ENCODE measurements at regions not wholly inside any gene's neighbourhood (a gene's known extent, or its start where the extent isn't known, plus 50 kb on each side); places are given as distances from the start of the nearest gene placed in this dataset.

DNA sequence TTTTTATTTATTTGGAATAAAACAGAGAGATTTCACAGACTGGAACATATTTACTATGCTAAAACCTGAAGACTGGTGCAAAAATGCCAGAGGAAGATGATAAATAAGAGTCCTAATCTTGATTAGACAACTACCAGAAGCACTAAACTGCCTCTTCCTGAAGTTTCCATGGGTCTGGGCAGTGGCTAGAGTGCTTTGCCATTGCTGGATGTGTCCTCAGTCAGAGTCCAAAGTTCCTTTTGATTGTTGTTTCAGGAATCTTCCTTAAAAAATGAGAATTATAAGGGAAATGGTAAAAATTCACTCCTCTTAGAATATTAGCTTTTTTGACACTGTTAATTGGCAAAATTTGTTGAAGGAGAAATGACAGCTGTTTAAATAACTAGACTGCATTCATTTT, 86.3 kb upstream of the AHR start:
- H3K9ac ChIP-seq (ENCODE audit: low read length), result no peak overlapping the region
- H2AFZ ChIP-seq (ENCODE audit: insufficient read depth, low read depth, low read length, poor library complexity, severe bottlenecking), result no peak overlapping the region
- H3K79me2 ChIP-seq (ENCODE audit: control insufficient read depth, insufficient read depth, low read length), result no peaks in the 10 kb centered on the region
- H3K27me3 ChIP-seq (replicated peaks in 1 of 4; ENCODE audit: control extremely low read depth in 1 of 4, control insufficient read depth in 3 of 4, insufficient read depth in 4 of 4, low read length in 3 of 4), result no peaks in the 10 kb centered on the region
- no peaks in the 10 kb centered on the region for H3K9me3 ChIP-seq (ENCODE audit: control extremely low read depth in 1 of 3, control insufficient read depth in 2 of 3, insufficient read depth in 1 of 3, low read length in 2 of 3)
- H3K27ac ChIP-seq (ENCODE audit: low read length in 2 of 2), result no peak overlapping the region
- no peaks in the 10 kb centered on the region for H3K9me3 Mint-ChIP-seq (ENCODE audit: insufficient read depth)
- H3K4me3 Mint-ChIP-seq, result no peak overlapping the region
- no peak for DNase-seq
- no peaks in the 10 kb centered on the region for H3K36me3 ChIP-seq (replicated peaks in 1 of 2; ENCODE audit: control extremely low read depth in 1 of 2, control insufficient read depth in 1 of 2, extremely low read depth in 1 of 2, insufficient read depth in 2 of 2, low read length in 1 of 2)
- ChIA-PET CTCF (interaction anchor here (1.3 kb wide), 1 partner anchor 229 kb away, joined by 4 read pairs; no protein-coding TSS in a partner anchor), POLR2A (no interaction called here)
- H3K27me3 Mint-ChIP-seq, result no peaks in the 10 kb centered on the region
- ATAC-seq (ENCODE audit: low read depth), result no peak
- no peaks in the 10 kb centered on the region for H4K20me1 ChIP-seq (ENCODE audit: control insufficient read depth, insufficient read depth, low read length, poor library complexity, severe bottlenecking)
- H3K4me1 Mint-ChIP-seq, result no peaks in the 10 kb centered on the region
- H3K4me2 ChIP-seq (replicated peaks; ENCODE audit: low read depth, low read length, poor library complexity, severe bottlenecking), result no peak overlapping the region
- intact Hi-C loops (cut with micrococcal nuclease), result no loop called here
- no peaks in the 10 kb centered on the region for H3K4me1 ChIP-seq (ENCODE audit: control insufficient read depth in 2 of 2, insufficient read depth in 2 of 2, low read length in 2 of 2)
- H3K27ac Mint-ChIP-seq, result no peak overlapping the region
- TF ChIP-seq, protein P1, sequence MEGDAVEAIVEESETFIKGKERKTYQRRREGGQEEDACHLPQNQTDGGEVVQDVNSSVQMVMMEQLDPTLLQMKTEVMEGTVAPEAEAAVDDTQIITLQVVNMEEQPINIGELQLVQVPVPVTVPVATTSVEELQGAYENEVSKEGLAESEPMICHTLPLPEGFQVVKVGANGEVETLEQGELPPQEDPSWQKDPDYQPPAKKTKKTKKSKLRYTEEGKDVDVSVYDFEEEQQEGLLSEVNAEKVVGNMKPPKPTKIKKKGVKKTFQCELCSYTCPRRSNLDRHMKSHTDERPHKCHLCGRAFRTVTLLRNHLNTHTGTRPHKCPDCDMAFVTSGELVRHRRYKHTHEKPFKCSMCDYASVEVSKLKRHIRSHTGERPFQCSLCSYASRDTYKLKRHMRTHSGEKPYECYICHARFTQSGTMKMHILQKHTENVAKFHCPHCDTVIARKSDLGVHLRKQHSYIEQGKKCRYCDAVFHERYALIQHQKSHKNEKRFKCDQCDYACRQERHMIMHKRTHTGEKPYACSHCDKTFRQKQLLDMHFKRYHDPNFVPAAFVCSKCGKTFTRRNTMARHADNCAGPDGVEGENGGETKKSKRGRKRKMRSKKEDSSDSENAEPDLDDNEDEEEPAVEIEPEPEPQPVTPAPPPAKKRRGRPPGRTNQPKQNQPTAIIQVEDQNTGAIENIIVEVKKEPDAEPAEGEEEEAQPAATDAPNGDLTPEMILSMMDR (IDR thresholded peaks at IDR 0.05), result no peak
- TF ChIP-seq EZH2 (IDR thresholded peaks at IDR 0.05; ENCODE audit: borderline replicate concordance, insufficient read depth, low read depth, low read length, poor library complexity, severe bottlenecking), result no peak
- H3K4me3 ChIP-seq (ENCODE audit: control extremely low read depth in 1 of 5, extremely low read depth in 1 of 5, insufficient read depth in 1 of 5, low read depth in 2 of 5, low read length in 4 of 5), result no peak overlapping the region

DNA sequence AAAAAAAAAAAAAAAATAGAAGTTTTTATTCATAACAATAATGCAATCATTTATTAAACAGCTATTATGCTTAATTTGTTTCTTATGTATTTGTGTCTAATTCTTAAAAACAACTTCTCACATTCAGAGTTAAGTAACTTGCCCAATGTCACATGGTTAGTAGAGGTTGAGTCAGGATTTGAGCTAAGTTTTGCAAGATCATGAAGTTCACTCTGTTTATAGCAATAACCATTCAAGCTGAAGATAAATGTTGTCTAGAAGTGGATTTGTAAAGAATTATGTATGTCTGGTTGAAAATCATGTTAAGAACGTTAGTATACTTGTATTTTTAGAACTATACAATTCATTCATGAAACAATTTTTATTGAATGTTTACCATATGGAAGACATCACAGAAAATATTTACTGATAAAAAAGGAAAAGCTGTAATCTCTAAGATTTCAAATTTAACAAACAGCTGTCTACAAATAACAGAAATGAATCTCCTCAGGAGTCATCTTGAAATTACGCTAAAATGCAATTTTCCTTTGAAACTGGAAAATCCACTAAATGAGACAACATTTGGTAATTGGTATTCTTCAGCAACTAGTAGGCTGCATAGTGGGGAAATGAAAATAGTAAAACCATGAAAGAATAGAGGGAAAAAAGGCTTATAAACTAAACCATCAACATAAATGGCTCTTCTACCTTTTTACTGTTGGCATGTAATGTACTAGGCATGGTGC, 70.5 kb upstream of the AHR start:
- ATAC-seq (ENCODE audit: low read depth), result no peak
- CTCF ChIA-PET, result interaction anchor here (0.7 kb wide), 1 partner anchor 74 kb away, joined by 3 read pairs; no protein-coding TSS in a partner anchor

More for the DNA sequence above, 70.5 kb upstream of the AHR start:
- DNase-seq, result no peak
- Mint-ChIP-seq H3K9me3 (ENCODE audit: insufficient read depth) (peaks cover 2% of the 10 kb centered on the region), H3K27ac (no peak overlapping the region), H3K27me3 (no peaks in the 10 kb centered on the region), H3K4me3 (no peak overlapping the region), H3K4me1 (no peaks in the 10 kb centered on the region)
- Histone ChIP-seq H4K20me1 (ENCODE audit: control insufficient read depth, insufficient read depth, low read length, poor library complexity, severe bottlenecking) (no peaks in the 10 kb centered on the region), H3K79me2 (ENCODE audit: control insufficient read depth, insufficient read depth, low read length) (no peaks in the 10 kb centered on the region), H3K4me3 (ENCODE audit: control extremely low read depth in 1 of 5, extremely low read depth in 1 of 5, insufficient read depth in 1 of 5, low read depth in 2 of 5, low read length in 4 of 5) (no peak overlapping the region), H3K9me3 (ENCODE audit: control extremely low read depth in 1 of 3, control insufficient read depth in 2 of 3, insufficient read depth in 1 of 3, low read length in 2 of 3) (no peaks in the 10 kb centered on the region), H3K4me2 (replicated peaks; ENCODE audit: low read depth, low read length, poor library complexity, severe bottlenecking) (no peak overlapping the region), H3K27me3 (replicated peaks in 1 of 4; ENCODE audit: control extremely low read depth in 1 of 4, control insufficient read depth in 3 of 4, insufficient read depth in 4 of 4, low read length in 3 of 4) (no peaks in the 10 kb centered on the region), H3K9ac (ENCODE audit: low read length) (no peak overlapping the region), H3K27ac (ENCODE audit: low read length in 2 of 2) (no peak overlapping the region), H2AFZ (ENCODE audit: insufficient read depth, low read depth, low read length, poor library complexity, severe bottlenecking) (no peak overlapping the region), H3K36me3 (replicated peaks in 1 of 2; ENCODE audit: control extremely low read depth in 1 of 2, control insufficient read depth in 1 of 2, extremely low read depth in 1 of 2, insufficient read depth in 2 of 2, low read length in 1 of 2) (no peaks in the 10 kb centered on the region), H3K4me1 (ENCODE audit: control insufficient read depth in 2 of 2, insufficient read depth in 2 of 2, low read length in 2 of 2) (no peaks in the 10 kb centered on the region)
- no peak for TF ChIP-seq EZH2 (IDR thresholded peaks at IDR 0.05; ENCODE audit: borderline replicate concordance, insufficient read depth, low read depth, low read length, poor library complexity, severe bottlenecking)
- TF ChIP-seq, protein P1 (IDR thresholded peaks at IDR 0.05), result no peak
- intact Hi-C loops (cut with micrococcal nuclease), result no loop called here
- no CpG with 5 or more reads among the region's 2 CpGs for WGBS (ENCODE audit: insufficient coverage)
- POLR2A ChIA-PET, result no interaction called here

Data from B cell (primary cell).